ENCODE measurements at regions not wholly inside any gene's neighbourhood (a gene's known extent, or its start where the extent isn't known, plus 50 kb on each side); places are given as distances from the start of the nearest gene placed in this dataset.
"Not testable (repeated sequence)": the region's sequence is repeated elsewhere in the genome, so short reads cannot be mapped to it uniquely, and the experiment has no call there.

- TF ChIP-seq, protein P1, sequence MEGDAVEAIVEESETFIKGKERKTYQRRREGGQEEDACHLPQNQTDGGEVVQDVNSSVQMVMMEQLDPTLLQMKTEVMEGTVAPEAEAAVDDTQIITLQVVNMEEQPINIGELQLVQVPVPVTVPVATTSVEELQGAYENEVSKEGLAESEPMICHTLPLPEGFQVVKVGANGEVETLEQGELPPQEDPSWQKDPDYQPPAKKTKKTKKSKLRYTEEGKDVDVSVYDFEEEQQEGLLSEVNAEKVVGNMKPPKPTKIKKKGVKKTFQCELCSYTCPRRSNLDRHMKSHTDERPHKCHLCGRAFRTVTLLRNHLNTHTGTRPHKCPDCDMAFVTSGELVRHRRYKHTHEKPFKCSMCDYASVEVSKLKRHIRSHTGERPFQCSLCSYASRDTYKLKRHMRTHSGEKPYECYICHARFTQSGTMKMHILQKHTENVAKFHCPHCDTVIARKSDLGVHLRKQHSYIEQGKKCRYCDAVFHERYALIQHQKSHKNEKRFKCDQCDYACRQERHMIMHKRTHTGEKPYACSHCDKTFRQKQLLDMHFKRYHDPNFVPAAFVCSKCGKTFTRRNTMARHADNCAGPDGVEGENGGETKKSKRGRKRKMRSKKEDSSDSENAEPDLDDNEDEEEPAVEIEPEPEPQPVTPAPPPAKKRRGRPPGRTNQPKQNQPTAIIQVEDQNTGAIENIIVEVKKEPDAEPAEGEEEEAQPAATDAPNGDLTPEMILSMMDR (IDR thresholded peaks at IDR 0.05; ENCODE audit: low read length): not testable (repeated sequence)
- not testable (repeated sequence) for TF ChIP-seq EZH2 (IDR thresholded peaks at IDR 0.05; ENCODE audit: borderline replicate concordance, low read length)
Observed at GRCh38 chr3:195966563-195967386, 58.4 kb upstream of the TNK2 start.
